Spinal cord (tissue), 9 donors: ENCODE measurements at regions not wholly inside any gene's neighbourhood (a gene's known extent, or its start where the extent isn't known, plus 50 kb on each side); places are given as distances from the start of the nearest gene placed in this dataset.
"Not testable (repeated sequence)": the region's sequence is repeated elsewhere in the genome, so short reads cannot be mapped to it uniquely, and the experiment has no call there.

ENCODE experiments used
- DNase-seq, 6 donors: peaks; one replicate each; pipeline versions ENCODE4 v3.0.0 to v3.0.0-alpha.2; 2013 to 2015; ENCODE audit warnings: low spot score in 6 of 6, low read depth in 4 of 6
- H3K27ac ChIP-seq: one replicate; pipeline ENCODE4 v1.5.1; 2013; ENCODE audit warnings: low read depth, low read length, control low read depth
- H3K27me3 ChIP-seq: one replicate; pipeline ENCODE4 v1.6.1; 2013; ENCODE audit warnings: low read length; ENCODE audit not compliant: control insufficient read depth, insufficient read depth
- H3K36me3 ChIP-seq: one replicate; pipeline ENCODE4 v1.6.1; 2013; ENCODE audit warnings: low read length; ENCODE audit not compliant: control insufficient read depth, insufficient read depth
- H3K4me1 ChIP-seq: one replicate; pipeline ENCODE4 v1.6.1; 2013; ENCODE audit warnings: low read length; ENCODE audit not compliant: control insufficient read depth, insufficient read depth
- H3K4me3 ChIP-seq: one replicate; pipeline ENCODE4 v1.5.1; 2013; ENCODE audit warnings: low read depth, low read length, control low read depth
- H3K9me3 ChIP-seq: one replicate; pipeline ENCODE4 v1.6.1; 2013; ENCODE audit warnings: low read length; ENCODE audit not compliant: control insufficient read depth, insufficient read depth
- WGBS: methylation state at CpG from one replicate; pipeline ENCODE4 v1.1.5; 2013; ENCODE audit warnings: missing lambda C conversion rate; ENCODE audit not compliant: insufficient coverage; 5-methylcytosine and 5-hydroxymethylcytosine counted together
- donor health status: healthy.

GRCh38 chr6:160883999-160884398, 107.6 kb upstream of the MAP3K4 start:
- Histone ChIP-seq H3K27ac (no peak overlapping the region), H3K4me1 (no peaks in the 10 kb centered on the region), H3K9me3 (no peaks in the 10 kb centered on the region), H3K4me3 (no peak overlapping the region), H3K27me3 (no peaks in the 10 kb centered on the region), H3K36me3 (no peaks in the 10 kb centered on the region)
- no peak for DNase-seq
- 57% methylated on average over 4 of the region's 4 CpGs for WGBS

- not testable (repeated sequence) for DNase-seq, H3K4me1 ChIP-seq, H3K27me3 ChIP-seq, H3K36me3 ChIP-seq, H3K9me3 ChIP-seq, H3K4me3 ChIP-seq, H3K27ac ChIP-seq
- no CpG with 5 or more reads among the region's 1 CpG for WGBS
Measured at GRCh38 chr6:160889148-160889547, 102.4 kb upstream of the MAP3K4 start.

- DNase-seq: peak in 1 of 6 donors; percentile 15
- no peak overlapping the region for H3K4me3 ChIP-seq
- no peaks in the 10 kb centered on the region for H3K36me3 ChIP-seq
- no peaks in the 10 kb centered on the region for H3K27me3 ChIP-seq
- H3K9me3 ChIP-seq: no peaks in the 10 kb centered on the region
- no peaks in the 10 kb centered on the region for H3K4me1 ChIP-seq
- WGBS: no CpG with 5 or more reads among the region's 2 CpGs
- H3K27ac ChIP-seq: no peak overlapping the region
Measured at GRCh38 chr6:160891690-160892089, 99.9 kb upstream of the MAP3K4 start.

DNA sequence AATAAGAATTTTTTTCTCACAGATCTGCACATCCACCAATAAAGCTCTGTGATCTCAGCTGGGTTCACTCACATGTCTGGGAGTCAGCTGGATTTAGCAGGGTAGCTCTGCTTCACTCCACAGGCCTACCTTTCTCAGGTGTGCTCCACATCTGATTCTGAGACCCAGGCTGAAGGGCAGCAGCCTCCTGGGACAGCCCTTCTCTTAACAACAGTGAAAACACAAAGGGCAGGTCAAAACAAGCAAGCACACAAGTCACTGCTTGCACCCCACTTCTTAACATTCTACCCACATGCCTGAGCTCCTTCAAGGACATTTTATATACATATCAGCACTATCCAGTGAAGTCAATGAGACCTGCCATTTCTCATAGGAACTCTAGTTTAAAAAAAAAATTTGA, 96.0 kb upstream of the MAP3K4 start:
- H3K27ac ChIP-seq: no peak overlapping the region
- H3K9me3 ChIP-seq: no peaks in the 10 kb centered on the region
- no peaks in the 10 kb centered on the region for H3K36me3 ChIP-seq
- H3K27me3 ChIP-seq: no peaks in the 10 kb centered on the region
- no peaks in the 10 kb centered on the region for H3K4me1 ChIP-seq
- no peak overlapping the region for H3K4me3 ChIP-seq
- DNase-seq: no peak

DNA sequence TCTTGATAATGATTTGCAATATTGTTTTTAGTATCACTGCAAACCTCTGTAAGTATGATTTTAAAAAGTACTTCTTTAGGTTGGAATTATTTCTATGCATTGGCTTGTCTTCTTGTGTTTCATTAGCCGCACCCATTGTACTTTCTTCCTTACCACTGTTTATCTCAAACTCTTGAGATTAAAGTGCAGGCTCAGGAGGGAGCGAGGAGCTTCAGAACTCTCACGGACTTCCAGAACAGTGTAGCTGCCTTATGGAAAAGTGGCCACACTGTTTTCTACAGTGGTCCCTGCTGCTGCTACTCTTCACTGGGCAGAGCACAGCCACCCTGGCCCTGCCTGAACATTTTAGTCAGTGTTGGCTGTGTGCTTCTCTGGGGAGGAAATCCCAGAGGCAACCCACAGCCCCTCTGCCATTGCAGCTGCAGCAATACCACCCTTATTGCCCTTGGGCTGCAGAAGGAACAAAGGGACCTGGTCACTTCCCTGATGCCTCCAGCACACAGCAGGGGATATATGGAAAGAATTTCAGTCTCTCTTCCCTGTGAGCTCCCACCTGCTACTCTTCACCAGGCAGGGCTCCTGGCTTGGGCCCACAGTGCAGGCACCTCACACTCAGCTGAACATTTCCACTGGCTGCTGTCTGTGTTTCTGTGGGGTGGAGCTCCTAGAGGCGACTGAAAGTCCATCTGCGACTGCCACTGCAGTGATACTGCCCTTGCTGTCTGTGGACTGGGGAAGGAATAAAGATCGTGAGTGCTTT, 91.7 kb upstream of the MAP3K4 start:
- Histone ChIP-seq H3K4me3 (no peak overlapping the region), H3K27me3 (no peaks in the 10 kb centered on the region), H3K4me1 (no peaks in the 10 kb centered on the region), H3K27ac (no peak overlapping the region), H3K9me3 (no peaks in the 10 kb centered on the region), H3K36me3 (no peaks in the 10 kb centered on the region)
- DNase-seq: no peak
- 77% methylated on average over 6 of the region's 6 CpGs for WGBS

DNA sequence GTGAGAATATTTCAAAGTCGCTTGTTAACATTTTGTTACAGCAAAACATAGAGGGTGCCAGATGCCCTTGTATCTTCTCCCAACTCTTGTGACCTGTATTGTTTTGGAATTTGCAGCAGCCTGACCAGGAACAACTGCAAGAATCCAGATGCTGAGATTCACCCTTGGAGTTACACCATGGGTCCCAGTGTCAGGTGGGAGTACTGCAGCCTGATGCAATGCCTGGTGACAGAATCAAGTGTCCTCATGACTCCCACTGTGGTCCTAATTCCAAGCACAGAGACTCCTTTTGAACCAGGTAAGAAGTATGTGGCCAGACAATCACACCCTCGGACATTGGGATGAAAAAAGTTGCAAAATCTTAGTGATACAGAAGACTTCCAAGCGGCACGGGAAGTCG, 79.6 kb upstream of the MAP3K4 start:
- Histone ChIP-seq H3K9me3 (no peaks in the 10 kb centered on the region), H3K4me3 (no peak overlapping the region), H3K4me1 (no peaks in the 10 kb centered on the region), H3K36me3 (no peaks in the 10 kb centered on the region), H3K27ac (no peak overlapping the region), H3K27me3 (no peaks in the 10 kb centered on the region)
- DNase-seq: no peak
- 94% methylated on average over 5 of the region's 5 CpGs for WGBS

- Histone ChIP-seq H3K27ac (no peak overlapping the region), H3K9me3 (no peaks in the 10 kb centered on the region), H3K36me3 (no peaks in the 10 kb centered on the region), H3K4me1 (no peaks in the 10 kb centered on the region), H3K4me3 (no peak overlapping the region), H3K27me3 (no peaks in the 10 kb centered on the region)
- DNase-seq: no peak
- 81% methylated on average over 5 of the region's 6 CpGs for WGBS
Measured at GRCh38 chr6:160912411-160912810, 79.2 kb upstream of the MAP3K4 start.

DNA sequence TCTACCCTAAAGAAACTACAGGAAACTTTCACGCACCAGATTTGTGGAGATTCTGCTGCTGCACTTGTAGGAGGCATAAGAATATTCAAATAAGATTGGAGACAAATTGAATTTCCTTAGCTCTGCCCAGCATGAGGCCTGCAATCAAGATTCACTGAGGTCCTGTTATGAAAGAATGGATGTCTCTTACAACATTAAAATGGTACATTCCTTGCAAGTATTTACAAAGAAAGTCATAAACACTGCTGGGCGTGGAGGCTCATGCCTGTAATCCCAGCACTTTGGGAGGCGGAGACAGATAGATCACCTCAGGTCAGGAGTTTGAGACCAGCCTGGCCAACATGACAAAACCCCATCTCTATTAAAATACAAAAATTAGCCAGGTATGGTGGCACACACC, 74.0 kb upstream of the MAP3K4 start:
- no peaks in the 10 kb centered on the region for H3K27me3 ChIP-seq
- H3K36me3 ChIP-seq: no peaks in the 10 kb centered on the region
- peak in 1 of 6 donors; percentile 9 for DNase-seq
- WGBS: 71% methylated on average over 2 of the region's 3 CpGs
- H3K4me3 ChIP-seq: no peak overlapping the region
- H3K27ac ChIP-seq: no peak overlapping the region
- no peaks in the 10 kb centered on the region for H3K4me1 ChIP-seq
- H3K9me3 ChIP-seq: no peaks in the 10 kb centered on the region

DNA sequence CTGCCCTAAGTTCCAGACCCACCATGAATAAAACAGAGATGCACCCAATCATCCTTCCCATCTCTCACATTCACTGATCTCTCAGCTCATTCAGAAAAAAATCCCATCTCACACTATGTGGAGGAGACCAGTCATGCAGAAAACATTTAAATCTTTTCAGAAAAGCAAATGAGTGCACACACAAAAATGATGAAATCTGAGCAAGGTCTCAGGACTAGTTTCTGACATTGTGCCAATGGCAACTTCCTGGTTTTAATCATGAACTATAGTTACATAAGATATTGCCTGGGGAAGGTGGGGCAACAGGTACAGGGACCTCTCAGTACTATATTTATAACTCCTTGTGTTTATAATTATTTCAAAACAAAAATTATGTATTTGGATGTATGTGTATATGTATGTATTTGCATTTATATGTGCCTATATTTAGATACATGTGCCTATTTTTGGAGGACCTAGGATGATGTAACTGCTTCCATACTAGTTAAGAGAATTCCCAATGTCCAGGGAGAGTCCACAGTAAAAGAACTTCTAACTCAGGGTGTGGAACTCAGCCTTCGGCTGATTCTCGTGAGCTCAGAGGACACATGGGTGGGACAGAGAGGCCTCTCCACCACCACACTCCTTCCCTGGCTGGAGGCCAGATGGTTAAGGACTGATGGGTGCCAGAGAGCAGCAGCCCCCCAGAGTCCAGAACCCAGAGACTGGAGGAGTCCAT, 71.7 kb upstream of the MAP3K4 start:
- no peaks in the 10 kb centered on the region for H3K27me3 ChIP-seq
- H3K4me1 ChIP-seq: no peaks in the 10 kb centered on the region
- no peaks in the 10 kb centered on the region for H3K36me3 ChIP-seq
- WGBS: no CpG with 5 or more reads among the region's 2 CpGs
- H3K4me3 ChIP-seq: no peak overlapping the region
- no peak for DNase-seq
- no peaks in the 10 kb centered on the region for H3K9me3 ChIP-seq
- no peak overlapping the region for H3K27ac ChIP-seq

DNA sequence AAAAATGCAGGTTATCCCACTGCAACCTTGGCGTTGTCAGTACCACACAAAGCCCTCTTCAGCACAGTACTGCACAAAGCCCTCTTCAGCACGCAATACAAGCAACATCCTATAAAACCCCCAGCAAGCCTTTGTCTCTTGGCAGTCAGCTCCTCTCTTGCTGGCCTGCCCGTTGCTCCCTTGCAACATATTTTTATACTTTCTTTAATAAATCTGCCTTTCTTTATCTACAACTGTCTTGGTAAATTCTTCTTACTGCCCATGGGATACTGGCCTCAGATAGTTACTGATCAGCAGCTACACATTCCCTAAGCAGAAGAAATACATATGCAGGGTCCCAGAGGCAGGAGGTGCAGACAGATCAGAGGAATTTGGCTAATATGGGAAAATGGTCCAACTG, 70.5 kb upstream of the MAP3K4 start:
- H3K4me3 ChIP-seq: no peak overlapping the region
- no peaks in the 10 kb centered on the region for H3K27me3 ChIP-seq
- H3K36me3 ChIP-seq: no peaks in the 10 kb centered on the region
- H3K4me1 ChIP-seq: no peaks in the 10 kb centered on the region
- WGBS: 86% methylated on average over 3 of the region's 3 CpGs
- H3K27ac ChIP-seq: no peak overlapping the region
- no peaks in the 10 kb centered on the region for H3K9me3 ChIP-seq
- DNase-seq: no peak
